RWPE2 (cell line): ENCODE measurements at regions not wholly inside any gene's neighbourhood (a gene's known extent, or its start where the extent isn't known, plus 50 kb on each side); places are given as distances from the start of the nearest gene placed in this dataset.

Source experiments
- ATAC-seq: fragments of 200-7000 bp; cut with Tn5 transposase; 3 replicates; pipeline ENCODE4 v1.9.1; 2021; ENCODE audit warnings: low read depth
- DNase-seq: peaks from one replicate; pipeline ENCODE4 v3.0.0-alpha.2; 2020; ENCODE audit warnings: low spot score
- H3K27ac ChIP-seq: fragments of 450-650 bp; 2 replicates; pipeline ENCODE4 v1.5.1; 2017; ENCODE audit warnings: mild to moderate bottlenecking; ENCODE audit not compliant: poor library complexity, severe bottlenecking
- H3K27me3 ChIP-seq: fragments of 250-450 bp; sonication (Bioruptor Pico); 2 replicates; pipeline ENCODE4 v1.5.1; 2021; ENCODE audit warnings: mild to moderate bottlenecking, moderate library complexity; ENCODE audit not compliant: insufficient read depth, poor library complexity, severe bottlenecking
- H3K36me3 ChIP-seq: fragments of 250-450 bp; sonication (Bioruptor Pico); 2 replicates; pipeline ENCODE4 v1.5.1; 2020; ENCODE audit warnings: low read depth, mild to moderate bottlenecking, moderate library complexity
- H3K4me1 ChIP-seq: fragments of 250-450 bp; sonication (Bioruptor Pico); 2 replicates; pipeline ENCODE4 v1.5.1; 2021; ENCODE audit warnings: mild to moderate bottlenecking, moderate library complexity; ENCODE audit not compliant: insufficient read depth, poor library complexity, severe bottlenecking
- H3K4me3 ChIP-seq: fragments of 250-450 bp; sonication (Bioruptor Pico); 2 replicates; pipeline ENCODE4 v1.5.1; 2021; ENCODE audit warnings: mild to moderate bottlenecking, moderate library complexity; ENCODE audit not compliant: severe bottlenecking
- H3K9me3 ChIP-seq: fragments of 250-450 bp; sonication (Bioruptor Pico); 2 replicates; pipeline ENCODE4 v1.5.1; 2021; ENCODE audit warnings: mild to moderate bottlenecking, moderate library complexity; ENCODE audit not compliant: severe bottlenecking
- TF ChIP-seq, protein P1 (sequence below): fragments of 450-650 bp; IDR thresholded peaks from one replicate; pipeline ENCODE4 v1.5.1; 2017; ENCODE audit warnings: mild to moderate bottlenecking, moderate library complexity; ENCODE audit not compliant: poor library complexity, severe bottlenecking

DNA sequence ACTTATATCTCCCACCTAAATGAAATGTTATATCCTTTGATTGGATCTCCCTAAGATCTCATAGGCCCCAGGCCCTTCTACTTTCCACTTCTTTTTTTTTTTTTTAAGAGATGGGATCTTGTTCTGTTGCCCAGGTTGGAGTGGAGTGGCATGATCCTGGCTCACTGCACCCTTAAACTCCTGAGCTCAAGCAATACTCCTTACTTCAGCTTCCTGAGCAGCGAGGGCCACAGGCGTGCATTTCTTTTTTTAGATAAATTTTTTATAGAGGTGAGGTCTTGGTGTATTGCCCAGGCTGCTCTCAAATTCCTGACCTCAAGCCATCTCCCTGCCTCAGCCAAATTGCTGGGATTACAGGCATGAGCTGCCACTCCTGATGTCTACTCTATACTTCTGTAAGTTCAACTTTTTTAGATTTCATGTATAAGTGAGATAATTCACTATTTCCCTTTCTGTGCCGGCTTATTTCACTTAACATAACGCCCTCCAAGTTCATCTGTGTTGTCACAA lies 987.5 kb upstream of the NCAM2 start:
- no peak for DNase-seq
- no peak for ATAC-seq
- TF ChIP-seq, protein P1, sequence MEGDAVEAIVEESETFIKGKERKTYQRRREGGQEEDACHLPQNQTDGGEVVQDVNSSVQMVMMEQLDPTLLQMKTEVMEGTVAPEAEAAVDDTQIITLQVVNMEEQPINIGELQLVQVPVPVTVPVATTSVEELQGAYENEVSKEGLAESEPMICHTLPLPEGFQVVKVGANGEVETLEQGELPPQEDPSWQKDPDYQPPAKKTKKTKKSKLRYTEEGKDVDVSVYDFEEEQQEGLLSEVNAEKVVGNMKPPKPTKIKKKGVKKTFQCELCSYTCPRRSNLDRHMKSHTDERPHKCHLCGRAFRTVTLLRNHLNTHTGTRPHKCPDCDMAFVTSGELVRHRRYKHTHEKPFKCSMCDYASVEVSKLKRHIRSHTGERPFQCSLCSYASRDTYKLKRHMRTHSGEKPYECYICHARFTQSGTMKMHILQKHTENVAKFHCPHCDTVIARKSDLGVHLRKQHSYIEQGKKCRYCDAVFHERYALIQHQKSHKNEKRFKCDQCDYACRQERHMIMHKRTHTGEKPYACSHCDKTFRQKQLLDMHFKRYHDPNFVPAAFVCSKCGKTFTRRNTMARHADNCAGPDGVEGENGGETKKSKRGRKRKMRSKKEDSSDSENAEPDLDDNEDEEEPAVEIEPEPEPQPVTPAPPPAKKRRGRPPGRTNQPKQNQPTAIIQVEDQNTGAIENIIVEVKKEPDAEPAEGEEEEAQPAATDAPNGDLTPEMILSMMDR: no peak
- no peak overlapping the region for H3K4me3 ChIP-seq
- H3K36me3 ChIP-seq: no peaks in the 10 kb centered on the region
- H3K27ac ChIP-seq: no peak overlapping the region
- H3K4me1 ChIP-seq: no peaks in the 10 kb centered on the region
- H3K9me3 ChIP-seq: no peaks in the 10 kb centered on the region
- peaks cover 27% of the 10 kb centered on the region for H3K27me3 ChIP-seq

DNA sequence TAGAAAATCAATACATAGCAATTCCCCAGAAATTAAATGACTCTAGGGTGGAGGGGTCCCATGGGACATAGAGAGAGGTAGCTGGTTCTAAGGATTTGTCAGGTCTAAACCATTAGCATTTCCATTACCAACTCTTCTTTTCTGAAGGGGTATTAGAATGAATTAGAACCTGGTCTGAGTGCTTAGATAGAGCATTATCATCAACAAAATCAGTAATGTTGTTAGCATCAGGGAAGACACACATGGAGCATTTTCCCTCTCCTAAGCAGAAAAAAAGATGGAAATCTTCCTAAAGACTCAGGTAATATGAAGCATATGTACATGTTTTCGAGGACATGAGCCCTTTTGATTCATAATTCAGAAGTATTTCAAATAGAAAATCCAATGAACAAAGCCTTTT lies 984.4 kb upstream of the NCAM2 start:
- Histone ChIP-seq H3K27me3 (peaks cover 13% of the 10 kb centered on the region), H3K4me3 (no peak overlapping the region), H3K4me1 (no peaks in the 10 kb centered on the region), H3K27ac (no peak overlapping the region), H3K9me3 (no peaks in the 10 kb centered on the region), H3K36me3 (no peaks in the 10 kb centered on the region)
- TF ChIP-seq, protein P1: no peak
- ATAC-seq (no peak), DNase-seq (no peak)

DNA sequence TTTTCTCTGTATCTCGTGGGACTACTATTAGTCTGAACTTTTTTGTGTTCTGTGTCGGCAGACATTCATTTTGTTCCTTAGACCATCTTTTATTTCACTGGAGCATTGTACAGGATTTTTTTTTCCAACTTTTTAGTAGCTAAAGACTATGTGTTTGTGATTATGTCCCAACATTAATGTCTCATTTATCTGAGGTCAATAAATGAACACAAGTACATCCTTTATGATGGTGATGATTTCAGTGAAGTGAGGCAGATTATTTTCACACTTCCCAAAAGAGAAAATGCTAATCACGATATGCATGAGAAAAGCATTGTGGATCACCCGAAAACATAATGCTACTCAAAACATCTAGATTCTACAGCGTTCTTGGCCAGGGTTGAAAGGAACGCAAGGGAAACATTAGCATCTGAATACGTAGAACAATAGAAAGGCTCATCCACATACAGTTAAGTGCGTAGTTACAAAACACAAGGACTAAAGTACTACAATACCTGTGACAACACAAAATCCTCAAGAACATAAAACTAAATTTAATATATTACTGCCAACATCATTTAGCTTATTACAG lies 981.7 kb upstream of the NCAM2 start:
- Histone ChIP-seq H3K27ac (no peak overlapping the region), H3K36me3 (no peaks in the 10 kb centered on the region), H3K9me3 (no peaks in the 10 kb centered on the region), H3K27me3 (peaks cover 9% of the 10 kb centered on the region), H3K4me1 (no peaks in the 10 kb centered on the region), H3K4me3 (no peak overlapping the region)
- DNase-seq: no peak
- TF ChIP-seq, protein P1: no peak
- ATAC-seq: no peak

DNA sequence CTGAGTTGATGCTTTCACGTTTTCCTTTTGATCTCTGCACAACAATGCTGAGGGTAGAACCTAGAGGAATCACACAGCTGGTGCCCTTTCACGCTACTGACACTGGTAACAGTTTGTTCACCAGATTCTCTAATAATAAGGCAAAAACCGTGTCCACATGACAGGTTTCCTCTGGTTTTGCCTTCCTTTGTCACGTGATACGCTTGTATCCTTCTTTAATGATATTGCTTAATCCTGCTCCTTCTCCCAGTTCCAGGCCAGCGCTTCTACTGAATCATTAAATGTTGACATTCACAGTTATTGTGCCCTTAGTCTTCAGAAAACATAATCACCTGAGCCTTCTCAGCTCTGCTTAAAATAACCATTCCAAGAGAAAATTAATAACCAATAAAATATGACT lies 978.2 kb upstream of the NCAM2 start:
- Histone ChIP-seq H3K27me3 (peaks cover 16% of the 10 kb centered on the region), H3K36me3 (no peaks in the 10 kb centered on the region), H3K27ac (no peak overlapping the region), H3K4me3 (no peak overlapping the region), H3K4me1 (no peaks in the 10 kb centered on the region), H3K9me3 (no peaks in the 10 kb centered on the region)
- ATAC-seq: no peak
- TF ChIP-seq, protein P1: no peak
- no peak for DNase-seq

DNA sequence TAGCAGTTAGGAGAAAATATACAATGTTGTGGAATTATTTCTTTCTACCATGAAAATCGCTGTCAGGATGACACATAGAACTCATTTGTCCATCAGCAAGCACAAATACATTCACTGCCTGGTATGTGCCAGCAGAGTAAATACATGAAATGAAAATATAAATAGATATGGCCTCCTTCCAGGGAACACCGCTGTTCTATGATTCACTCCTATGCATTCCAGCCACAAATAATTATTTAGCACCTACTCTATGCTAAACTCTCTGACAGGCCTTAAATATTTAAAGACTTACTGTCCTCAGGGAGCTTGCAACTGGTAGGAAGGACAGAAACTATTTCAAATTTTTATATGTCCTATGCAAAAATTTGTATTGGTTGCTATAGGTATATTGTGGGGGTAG lies 975.0 kb upstream of the NCAM2 start:
- Histone ChIP-seq H3K4me1 (no peaks in the 10 kb centered on the region), H3K36me3 (no peaks in the 10 kb centered on the region), H3K4me3 (no peak overlapping the region), H3K27me3 (peaks cover 7% of the 10 kb centered on the region), H3K9me3 (no peaks in the 10 kb centered on the region), H3K27ac (no peak overlapping the region)
- TF ChIP-seq, protein P1: no peak
- peak; percentile 25; the same call in 1 of the 3 replicates for ATAC-seq
- no peak for DNase-seq
